LHCN-M2 (cell line): ENCODE measurements at regions not wholly inside any gene's neighbourhood (a gene's known extent, or its start where the extent isn't known, plus 50 kb on each side); places are given as distances from the start of the nearest gene placed in this dataset.
"Not testable (repeated sequence)": the region's sequence is repeated elsewhere in the genome, so short reads cannot be mapped to it uniquely, and the experiment has no call there.

Source experiments
- DNase-seq: peaks from one replicate; pipeline ENCODE4 v3.0.0-alpha.2; 2012; ENCODE audit warnings: low read depth

DNA sequence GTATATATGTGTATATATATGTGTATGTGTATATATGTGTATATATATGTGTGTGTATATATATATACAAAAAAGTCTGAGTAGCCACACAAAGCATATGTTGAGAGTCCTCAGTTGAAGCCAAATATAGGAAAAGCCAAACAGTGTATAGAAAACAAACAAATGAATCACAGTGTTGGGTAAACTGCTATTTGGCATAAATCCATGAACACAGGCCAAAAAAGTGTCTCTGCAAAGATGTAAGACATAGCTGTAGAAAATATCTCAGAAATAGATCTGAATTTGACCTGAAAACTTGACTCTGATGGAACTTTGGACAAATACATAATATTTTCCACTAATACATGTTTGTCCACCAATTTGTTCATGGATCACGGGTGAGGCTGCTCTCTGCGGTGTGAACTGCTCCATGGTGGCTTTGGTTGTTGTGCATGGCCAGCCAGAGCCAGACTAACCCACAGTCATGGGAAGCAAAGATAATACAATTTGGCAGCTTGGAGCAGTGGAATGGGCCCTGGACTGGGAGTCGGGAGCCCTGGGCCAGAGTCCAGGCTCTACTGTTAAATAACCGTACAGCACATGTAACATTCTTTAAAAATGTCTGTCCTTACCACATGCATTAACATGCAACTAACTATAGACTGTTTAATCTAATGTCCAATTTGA, 76.9 kb upstream of the EED start:
- DNase-seq, result no peak

DNA sequence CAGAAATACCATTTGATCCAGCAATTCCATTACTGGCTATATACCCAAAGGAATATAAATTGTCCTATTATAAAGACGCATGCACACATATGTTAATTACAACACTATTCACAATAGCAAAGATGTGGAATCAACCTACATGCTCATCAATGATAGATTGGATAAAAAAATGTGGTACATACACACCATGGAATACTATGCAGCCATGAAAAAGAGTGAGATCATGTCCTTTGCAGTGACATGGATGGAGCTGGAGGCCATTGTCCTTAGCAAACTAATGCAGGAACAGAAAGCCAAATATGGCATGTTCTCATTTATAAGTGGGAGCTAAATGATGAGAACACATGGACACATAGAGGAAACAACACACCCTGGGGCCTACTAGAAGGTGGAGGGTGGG, 78.3 kb upstream of the EED start:
- DNase-seq, result not testable (repeated sequence)

DNA sequence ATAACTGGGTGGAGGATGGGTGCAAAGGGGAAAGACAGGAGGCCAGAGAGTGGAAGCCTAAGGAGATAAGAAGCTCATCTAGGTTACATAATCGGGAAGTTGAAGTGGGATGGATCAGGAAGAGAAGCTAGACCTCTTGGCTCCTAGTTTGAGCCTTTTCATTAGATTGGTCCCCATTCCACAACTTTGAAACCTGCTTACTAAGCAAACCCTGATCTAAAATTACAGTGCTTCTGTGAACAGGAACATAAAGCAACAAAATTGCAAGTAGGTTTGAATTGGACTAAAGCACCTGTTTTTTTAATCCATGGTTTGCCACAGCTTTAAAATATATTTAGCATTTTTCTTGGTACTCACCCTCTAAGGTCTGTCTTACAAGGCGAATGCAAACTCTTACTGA, 80.4 kb upstream of the EED start:
- DNase-seq, result no peak

DNA sequence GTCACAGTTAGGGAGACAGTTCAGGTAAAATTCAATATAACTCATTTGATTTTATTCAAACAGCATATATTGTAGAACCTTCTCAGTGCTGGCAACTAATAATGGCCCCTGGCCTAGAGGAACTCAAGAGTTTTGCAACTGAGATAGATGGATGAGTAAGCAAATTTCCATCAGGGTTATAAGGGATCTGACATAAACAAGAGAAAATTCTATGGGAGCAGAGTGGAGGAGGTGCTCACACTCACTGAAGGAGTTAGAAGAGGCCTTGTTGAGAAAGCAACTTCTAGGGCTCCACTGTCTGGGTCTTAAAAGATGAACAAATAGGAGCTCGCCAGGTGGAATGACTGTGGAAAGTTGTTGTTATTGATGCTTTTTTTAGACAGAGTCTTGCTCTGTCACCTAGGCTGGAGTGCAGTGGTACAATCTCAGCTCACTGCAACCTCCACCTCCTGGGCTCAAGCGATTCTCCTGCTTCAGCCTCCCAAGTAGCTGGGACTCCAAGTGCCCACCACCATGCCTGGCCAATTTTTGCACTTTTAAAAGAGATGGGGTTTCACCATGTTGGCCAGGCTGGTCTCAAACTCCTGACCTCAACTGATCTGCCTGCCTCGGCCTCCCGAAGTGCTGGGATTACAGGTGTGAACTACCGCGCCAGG, 81.2 kb upstream of the EED start:
- DNase-seq, result not testable (repeated sequence)

DNA sequence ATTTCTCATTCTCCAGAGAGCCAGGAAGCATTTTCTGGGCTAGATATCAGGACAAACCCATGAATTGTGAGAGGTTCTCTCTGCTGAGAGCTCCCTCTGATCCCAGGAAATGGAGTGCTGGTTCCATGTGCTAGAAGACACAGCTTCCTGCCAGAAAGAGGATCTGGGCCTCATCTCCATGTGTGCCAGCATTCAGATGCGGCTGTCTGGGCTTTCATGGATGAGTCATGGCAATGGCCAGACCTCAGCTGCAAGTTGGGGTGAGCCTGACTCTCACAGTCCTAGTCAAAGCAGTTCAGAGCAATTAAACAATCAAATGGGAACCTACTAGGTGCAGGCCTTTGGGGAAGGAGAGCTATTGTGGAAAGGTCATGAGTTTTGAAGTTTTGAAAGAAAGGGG, 82.3 kb upstream of the EED start:
- DNase-seq, result peak; percentile 90

DNA sequence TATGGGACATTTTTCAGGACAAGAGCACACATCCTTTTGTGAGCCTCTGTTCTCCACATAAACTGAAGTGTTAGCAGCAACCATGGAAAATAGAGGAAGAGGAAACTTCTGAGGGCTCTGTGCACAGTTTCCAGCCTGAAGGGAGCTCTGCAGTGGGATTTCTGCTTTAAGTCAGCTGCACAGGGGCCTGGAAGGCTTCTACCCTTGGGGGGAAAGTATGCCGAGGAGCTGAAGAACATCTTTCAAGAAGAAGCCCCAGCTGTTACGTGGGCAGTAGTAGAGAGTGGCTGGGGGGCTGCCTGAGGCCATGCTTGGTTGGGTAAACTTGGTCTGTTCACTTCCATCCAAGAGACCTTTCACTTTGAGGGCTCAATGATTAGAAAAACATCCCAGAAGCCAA, 82.7 kb upstream of the EED start:
- DNase-seq, result no peak

DNA sequence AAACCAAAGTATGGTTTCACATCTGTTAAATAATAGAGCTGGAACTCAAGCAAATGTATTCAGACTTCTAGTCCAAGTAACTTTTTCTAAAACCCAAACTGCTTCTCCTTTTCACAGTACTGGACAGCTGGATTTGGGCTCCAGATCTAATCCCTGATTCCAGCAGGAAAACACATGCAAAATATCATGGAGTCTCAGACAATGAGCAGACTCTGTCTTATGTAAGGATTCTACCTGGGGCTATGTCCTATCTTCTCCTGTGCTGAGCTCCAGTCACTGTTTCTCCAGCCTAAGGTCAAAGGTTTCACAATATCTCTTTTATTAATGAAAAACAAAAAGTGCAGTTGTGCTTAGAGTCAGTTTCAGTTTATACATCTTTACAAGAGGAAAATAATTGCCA, 83.2 kb upstream of the EED start:
- no peak for DNase-seq

DNA sequence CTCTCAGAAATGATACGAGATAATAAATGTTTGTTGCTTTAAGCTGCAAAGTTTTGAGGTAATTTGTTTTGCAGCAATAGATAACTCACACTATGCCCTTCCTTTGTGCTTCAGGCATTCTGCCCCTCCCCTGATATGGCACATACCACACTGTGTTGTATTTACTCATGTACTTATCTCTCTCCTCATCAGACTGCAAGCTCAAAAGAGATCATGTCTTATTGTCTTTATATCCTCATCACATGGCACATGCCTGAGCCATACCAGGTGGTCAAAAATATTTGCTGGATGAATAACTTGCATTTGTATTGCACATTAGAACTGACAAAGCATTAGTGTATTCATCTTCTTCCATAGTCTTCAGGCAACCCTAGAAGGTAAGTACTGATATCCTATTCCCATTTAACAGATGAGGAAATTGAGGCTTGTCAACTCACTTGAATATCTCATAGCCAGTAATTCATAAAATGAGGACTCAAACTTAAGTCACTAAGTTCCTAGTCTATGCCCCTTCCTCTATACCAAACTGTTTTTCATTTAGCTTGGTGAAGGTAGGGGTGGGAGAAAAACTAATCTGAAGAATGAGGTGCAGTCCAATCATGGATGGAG, 83.9 kb upstream of the EED start:
- peak; percentile 38 for DNase-seq

DNA sequence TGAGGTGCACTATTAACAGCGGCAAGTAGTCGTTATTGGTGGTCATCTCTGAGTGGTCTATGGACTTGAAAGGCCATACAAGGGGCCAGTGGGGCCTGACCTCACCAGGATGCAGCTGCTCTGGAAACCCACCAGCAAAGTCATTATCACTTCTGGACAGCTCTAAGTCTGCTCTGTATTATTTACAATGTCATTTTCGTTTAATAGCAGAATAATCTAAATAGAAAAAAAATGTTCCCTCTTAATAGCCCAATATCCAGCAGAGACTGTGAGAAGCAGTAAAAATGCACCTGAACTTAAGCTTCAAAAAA, 85.0 kb upstream of the EED start:
- no peak for DNase-seq

DNA sequence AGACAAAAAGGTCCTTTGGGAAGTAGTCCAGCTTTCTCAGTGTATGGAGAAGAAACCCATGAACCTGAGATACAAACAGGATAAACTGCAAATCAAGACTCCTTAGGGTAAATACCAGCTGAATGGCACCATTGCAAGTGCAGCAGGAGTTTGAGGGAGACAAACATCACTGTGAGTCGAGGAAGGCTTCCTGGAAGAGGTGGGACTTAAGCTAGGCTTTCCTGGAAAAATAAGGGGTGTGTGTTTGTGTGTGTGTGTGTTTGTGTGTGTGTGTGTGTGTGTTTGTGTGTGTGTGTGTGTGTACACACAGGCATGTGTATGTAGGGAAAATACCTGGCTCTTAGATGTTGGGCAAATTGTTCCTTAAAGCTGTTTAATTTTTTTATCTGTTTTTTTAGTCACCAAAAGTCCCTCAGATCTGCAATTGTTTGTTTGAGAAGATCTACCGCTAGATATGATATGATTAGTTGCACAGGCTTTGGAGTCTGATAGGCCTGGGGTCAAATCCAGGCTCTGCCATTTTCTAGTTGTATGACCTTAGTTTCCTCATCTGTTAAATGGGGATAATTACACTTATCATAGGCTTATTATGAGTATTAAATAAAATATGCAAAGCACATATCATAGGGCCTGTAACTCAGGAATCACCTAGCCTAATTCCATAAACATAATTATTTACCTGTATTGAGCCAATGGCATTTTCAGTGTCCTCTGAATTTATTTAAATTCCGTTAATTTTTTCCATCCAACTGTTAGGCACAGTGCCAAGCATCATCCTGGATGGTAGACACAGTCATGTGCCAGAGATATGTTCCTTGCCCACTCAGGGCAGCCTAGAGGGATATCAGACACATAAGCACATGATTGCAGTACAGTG, 85.6 kb upstream of the EED start:
- no peak for DNase-seq

DNA sequence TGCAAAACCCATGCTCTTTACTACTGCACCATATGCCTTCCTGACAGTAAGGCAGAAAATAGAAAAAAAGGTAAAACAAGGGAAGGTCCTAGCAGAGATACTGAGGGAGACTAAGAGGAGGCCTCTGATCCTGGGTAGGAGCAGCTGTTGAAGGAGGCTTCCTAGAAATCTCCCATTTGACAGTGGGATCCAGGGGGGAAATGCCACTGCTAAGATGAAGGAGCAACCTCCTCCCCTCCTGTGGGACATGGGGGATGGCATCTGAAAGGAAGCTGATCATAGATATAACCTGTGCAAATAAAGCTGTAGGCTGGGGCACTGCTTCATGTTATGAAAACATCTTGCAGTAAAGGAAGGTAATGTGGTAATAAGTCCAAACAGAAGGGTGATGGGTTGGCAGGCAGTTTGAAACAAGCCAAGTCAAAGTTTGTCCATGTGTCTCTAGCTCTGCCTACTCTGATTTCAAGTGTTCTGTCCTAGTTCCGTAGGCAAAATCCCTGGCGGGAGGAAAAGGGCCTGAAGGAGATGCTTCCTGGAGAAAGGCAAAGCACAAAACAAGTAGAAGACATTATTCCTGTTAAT, 86.7 kb upstream of the EED start:
- no peak for DNase-seq

DNA sequence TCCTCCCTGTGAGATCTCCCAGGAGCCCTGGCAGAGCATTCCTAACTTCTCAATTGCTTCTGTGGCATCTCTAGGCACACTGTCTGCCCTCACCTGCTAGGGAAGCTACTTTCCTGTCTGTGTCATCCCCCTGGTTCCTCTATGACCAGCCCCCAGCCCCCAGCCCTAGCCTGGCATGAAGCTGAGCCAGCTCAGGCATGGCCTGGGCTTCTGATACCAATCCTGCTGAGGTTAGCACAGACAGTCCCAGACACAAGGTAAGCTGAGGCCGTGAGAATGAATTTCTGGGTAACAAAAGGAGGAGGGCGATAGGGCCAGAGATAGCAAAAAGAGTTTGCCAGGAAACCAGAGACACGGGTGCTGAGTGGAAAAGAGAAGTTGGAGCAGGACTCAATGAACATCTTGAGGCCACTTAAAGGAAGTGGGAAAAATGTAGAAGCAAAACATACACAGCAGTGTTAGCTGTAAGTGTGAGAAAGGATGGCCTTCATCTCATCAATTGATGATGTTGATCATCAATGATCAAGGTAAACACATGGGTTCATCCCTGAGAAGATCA, 87.6 kb upstream of the PICALM start:
- DNase-seq, result no peak

DNA sequence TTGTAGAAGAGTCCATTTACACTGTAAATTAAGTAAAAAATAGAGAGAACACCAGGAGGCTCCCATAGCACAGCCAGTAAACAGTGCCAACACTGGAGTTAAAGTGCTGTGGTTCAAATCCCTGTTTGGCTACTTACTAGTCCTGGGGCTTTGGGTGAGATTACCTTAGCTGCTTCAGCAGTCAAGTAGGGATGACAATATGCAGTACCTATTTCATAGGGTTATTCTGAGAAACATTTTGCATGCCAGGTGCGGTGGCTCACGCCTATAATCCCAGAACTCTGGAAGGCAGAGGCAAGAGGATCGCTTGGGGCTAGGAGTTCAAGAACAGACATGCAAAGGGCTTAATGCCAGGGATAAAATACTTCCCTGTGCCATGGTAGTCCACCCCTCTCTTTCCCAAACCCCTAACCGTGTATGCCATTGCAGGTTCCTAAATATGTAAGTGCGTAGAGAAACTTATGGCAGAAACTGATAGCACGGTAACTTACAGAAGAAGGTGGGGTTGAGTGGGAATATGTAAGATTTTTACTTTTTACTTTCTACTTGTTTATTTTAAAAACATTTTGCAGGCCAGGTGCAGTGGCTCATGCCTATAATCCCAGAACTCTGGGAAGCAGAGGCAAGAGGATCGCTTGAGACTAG, 86.4 kb upstream of the PICALM start:
- DNase-seq, result no peak

DNA sequence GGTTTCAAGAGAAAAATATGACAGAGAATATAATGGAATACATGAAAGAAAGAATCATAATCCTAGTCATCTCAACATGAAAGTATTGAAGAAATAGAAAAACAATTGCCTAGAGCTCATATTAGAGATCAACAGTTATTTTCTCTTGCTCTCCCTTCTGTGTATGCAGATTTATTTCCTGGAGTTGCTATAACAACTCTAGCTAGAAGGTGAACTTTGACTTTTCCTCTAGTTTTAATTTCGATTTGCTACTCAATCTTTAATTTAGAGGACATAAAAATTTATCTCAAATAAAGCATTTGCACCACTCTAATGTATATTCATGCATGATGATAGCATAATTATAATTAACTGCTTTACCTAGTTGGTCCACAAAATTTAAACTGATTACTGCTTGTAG, 84.6 kb upstream of the PICALM start:
- DNase-seq, result no peak

DNA sequence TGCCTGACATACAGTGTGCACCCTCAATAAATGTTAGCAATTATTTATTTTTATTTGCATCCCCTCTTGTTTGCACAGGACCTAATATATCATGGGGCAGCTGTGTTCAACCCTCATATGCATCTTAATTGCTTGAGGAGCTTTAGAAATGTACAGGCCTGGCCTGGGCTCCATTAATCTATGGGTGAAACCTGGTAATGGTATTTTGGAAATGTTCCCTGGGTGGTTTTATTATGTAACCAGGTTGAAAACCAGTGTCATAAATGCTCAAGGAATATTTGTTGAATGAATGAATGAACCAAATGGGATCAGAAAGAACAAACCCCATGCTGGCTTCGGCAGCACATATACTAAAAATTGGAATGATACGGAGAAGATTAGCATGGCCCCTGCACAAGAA, 84.0 kb upstream of the PICALM start:
- DNase-seq, result no peak

DNA sequence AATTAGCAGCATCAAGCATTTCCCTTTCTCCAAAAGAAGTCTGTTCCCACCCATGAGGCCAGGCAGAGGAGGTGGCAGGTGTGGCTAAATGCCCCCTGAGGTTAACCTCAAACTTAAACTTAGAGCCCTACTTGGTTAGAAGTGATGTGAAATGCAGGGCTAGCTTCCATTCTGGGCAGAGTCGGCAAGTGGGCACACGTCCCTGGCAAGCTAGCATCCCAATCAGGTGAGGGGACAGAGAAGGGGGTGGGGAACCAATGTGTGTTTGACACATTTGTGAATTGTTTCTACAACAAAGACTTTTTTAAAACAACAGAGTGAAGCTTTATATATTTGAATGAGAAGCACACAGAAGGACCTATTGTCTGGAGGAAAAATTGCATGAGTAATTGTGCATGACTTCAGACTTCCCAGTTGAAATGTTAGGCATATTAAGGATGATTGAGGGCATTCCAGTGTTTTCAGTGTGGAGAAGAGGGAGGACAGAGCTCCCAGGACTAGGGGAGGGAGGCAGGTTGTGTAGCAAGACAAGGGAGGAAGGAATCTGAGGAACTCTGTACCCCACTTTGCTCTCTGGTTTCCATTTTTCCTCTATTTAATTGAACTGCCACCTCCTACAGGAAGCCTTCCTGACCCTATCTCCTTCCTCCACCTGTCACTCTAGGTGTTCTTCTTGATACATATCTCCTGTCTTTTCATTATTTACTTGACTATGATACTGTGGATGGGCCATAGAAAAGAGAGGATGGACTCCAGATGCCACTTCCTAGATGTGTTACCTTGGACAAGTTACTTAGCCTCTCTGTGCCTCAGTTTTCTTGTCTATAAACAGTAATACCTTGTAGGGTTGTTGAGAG, 83.3 kb upstream of the PICALM start:
- DNase-seq, result peak; percentile 66

DNA sequence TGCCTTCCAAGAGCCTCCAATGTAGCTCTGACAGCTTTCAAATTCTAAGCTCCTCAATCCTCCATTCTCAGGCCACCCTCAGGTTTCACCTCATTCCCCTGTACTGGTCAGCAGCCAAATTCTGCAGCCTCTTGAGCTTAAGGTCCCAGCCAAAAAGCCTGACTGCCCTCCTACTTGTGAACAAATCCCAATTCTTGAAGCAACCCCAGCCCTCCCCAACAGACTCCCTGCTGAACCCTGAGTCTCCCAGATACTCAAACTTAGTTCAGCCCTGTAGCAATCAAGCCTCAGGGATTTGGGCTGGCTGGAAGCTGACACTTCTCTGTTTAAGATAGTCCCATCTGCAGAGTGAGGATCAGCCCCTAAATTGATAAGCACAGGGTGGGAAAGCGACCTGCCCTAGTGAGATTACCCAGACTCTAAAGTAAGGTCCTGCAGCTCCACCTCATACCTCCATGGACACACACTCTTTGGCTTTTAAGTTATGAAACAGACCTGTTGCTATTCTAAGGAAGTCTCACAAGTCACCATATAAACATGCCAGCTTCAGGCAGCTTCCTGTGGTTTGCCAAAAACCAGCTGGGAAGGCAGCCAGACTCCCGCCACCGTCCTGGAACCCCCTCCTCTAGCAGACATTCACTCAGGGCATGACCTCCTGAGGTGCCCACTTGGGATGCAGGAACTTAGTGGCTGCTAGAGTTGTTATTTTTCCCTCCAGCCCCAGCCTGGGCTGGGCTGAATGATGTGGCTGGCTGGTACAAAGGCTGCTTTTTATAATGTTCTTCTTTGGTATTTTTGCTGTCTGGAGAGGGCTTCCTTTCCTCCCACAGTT, 82.5 kb upstream of the PICALM start:
- peak; percentile 73 for DNase-seq

DNA sequence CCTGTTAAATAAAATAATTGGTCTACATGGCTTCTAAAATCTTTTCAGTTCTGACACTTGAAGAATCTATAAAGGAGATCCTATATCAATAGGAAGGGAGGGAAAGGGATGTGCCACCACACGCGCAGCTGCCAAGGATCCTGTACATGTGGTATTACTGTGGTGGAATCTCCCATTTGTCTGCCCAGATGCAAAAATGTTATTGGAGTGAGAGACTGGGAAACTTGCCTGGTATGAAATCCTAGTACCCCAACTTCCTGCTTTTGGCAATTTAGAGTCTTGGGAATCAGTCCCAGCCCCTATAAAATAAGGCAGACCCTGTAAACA, 81.9 kb upstream of the PICALM start:
- peak; percentile 75 for DNase-seq

DNA sequence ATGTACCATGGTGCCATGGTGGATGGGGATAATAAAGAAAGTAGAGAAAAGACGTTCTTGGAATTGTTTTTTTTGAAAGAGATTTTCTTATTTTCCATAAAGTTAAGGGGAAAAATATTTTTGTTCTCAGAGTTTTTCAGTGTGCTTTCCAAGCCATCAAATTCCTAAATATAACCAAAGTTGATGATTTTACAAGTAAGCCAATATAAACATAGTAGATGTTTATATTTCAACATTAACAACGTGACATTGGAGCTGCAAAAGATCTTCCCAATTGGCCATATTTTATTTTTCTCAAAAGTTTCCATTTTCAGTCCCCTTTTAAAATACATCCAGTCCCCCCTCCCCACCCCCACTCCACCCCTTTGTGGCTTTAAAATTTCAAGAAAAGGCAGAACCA, 80.9 kb upstream of the PICALM start:
- DNase-seq, result no peak

DNA sequence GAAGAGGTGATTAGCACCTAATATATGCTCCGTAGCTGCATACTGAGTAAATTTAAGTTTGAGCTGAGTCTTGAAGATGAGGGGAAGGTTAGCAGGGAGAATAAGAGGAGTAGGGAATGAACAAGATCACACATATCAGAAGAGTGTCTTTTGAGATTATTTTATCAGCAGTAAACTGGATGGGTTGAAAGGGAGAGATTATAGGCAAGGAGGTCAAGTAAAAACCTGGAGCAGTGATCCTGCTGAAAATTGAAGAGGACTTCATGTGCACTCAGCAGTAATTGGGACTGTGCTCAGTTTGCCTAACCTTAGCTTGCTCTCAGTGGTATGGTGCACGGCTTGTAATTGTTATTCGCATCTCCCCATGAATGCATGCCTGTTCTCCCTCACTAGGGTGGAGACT, 79.5 kb upstream of the PICALM start:
- DNase-seq, result no peak
